IMR-90 (cell line): ENCODE measurements at regions not wholly inside any gene's neighbourhood (a gene's known extent, or its start where the extent isn't known, plus 50 kb on each side); places are given as distances from the start of the nearest gene placed in this dataset.

Experiments used
- ATAC-seq: fragments of 200-7000 bp; cut with Tn5 transposase; 2 replicates; pipeline ENCODE4 v1.9.1; 2020; ENCODE audit warnings: low read depth, mild to moderate bottlenecking, moderate library complexity
- BruUV-seq: library from RNA; stranded (reverse); fragments of 400-500 nt; replicated peaks from 2 replicates; lab custom pipeline; 2021; lab: Mats Ljungman, UMichigan
- CTCF ChIA-PET: fragments of 300-600 bp; formaldehyde crosslinking; extraction: SDS; loops from one replicate; lab custom pipeline; 2021; ENCODE audit warnings: antibody characterized with exemption; lab: Yijun Ruan, JAX
- POLR2A ChIA-PET: fragments of 300-600 bp; sonication (Branson Sonifier 250); formaldehyde crosslinking; loops from one replicate; lab custom pipeline; 2022; ENCODE audit warnings: antibody characterized with exemption; ENCODE audit not compliant: unreplicated experiment; lab: Charles Lee
- DNase-seq: peaks from one replicate; pipeline ENCODE4 v3.0.0; 2013
- H2AFZ ChIP-seq: replicated peaks from 2 replicates; pipeline ENCODE3; 2013; ENCODE audit warnings: low read length, mild to moderate bottlenecking; ENCODE audit not compliant: poor library complexity
- H2AK5ac ChIP-seq: 2 replicates; pipeline ENCODE4 v1.6.1; 2013; ENCODE audit warnings: low read depth, low read length, inconsistent platforms
- H2AK9ac ChIP-seq: replicated peaks from 2 replicates; pipeline ENCODE3; 2013; ENCODE audit warnings: mild to moderate bottlenecking, low read depth, low read length, moderate library complexity; ENCODE audit not compliant: poor library complexity
- H2BK120ac ChIP-seq: 2 replicates; pipeline ENCODE4 v1.6.1; 2013; ENCODE audit warnings: low read depth, low read length, inconsistent platforms
- H2BK15ac ChIP-seq: 3 replicates; pipeline ENCODE4 v1.6.1; 2013; ENCODE audit warnings: low read depth, low read length, inconsistent platforms
- H2BK20ac ChIP-seq: 2 replicates; pipeline ENCODE4 v1.6.1; 2013; ENCODE audit warnings: low read depth, mild to moderate bottlenecking, inconsistent platforms, low read length, moderate library complexity
- H2BK5ac ChIP-seq: 2 replicates; pipeline ENCODE4 v1.6.1; 2013; ENCODE audit warnings: mild to moderate bottlenecking, low read depth, low read length, inconsistent platforms; ENCODE audit not compliant: poor library complexity, severe bottlenecking
- H3K14ac ChIP-seq: replicated peaks from 2 replicates; pipeline ENCODE4 v1.6.1; 2013; ENCODE audit warnings: low read depth, low read length, inconsistent platforms
- H3K18ac ChIP-seq: 2 replicates; pipeline ENCODE4 v1.6.1; 2013; ENCODE audit warnings: low read depth, low read length, control low read depth
- H3K23ac ChIP-seq: 2 replicates; pipeline ENCODE4 v1.6.1; 2013; ENCODE audit warnings: low read depth, low read length, inconsistent platforms
- H3K27ac ChIP-seq: 2 replicates; pipeline ENCODE4 v1.5.1; 2013; ENCODE audit warnings: mild to moderate bottlenecking, control low read depth, low read length; ENCODE audit not compliant: insufficient read depth
- H3K27me3 ChIP-seq: 2 replicates; pipeline ENCODE4 v1.6.1; 2013; ENCODE audit warnings: low read length; ENCODE audit not compliant: control insufficient read depth, insufficient read depth
- H3K36me3 ChIP-seq: 2 replicates; pipeline ENCODE4 v1.6.1; 2013; ENCODE audit warnings: low read length, mixed read lengths; ENCODE audit not compliant: control insufficient read depth, insufficient read depth
- H3K4ac ChIP-seq: 2 replicates; pipeline ENCODE4 v1.6.1; 2013; ENCODE audit warnings: low read depth, low read length, inconsistent platforms
- H3K4me1 ChIP-seq: 2 replicates; pipeline ENCODE4 v1.6.1; 2013; ENCODE audit warnings: low read length, mixed read lengths; ENCODE audit not compliant: control insufficient read depth, insufficient read depth
- H3K4me2 ChIP-seq: 2 replicates; pipeline ENCODE4 v1.6.1; 2013; ENCODE audit warnings: low read depth, mild to moderate bottlenecking, control low read depth, low read length, moderate library complexity
- H3K4me3 ChIP-seq: 2 replicates; pipeline ENCODE4 v1.5.1; 2013; ENCODE audit warnings: low read depth, mild to moderate bottlenecking, control low read depth, low read length, moderate library complexity; ENCODE audit not compliant: insufficient read depth
- H3K56ac ChIP-seq: 2 replicates; pipeline ENCODE4 v1.6.1; 2013; ENCODE audit warnings: low read length, inconsistent platforms; ENCODE audit not compliant: insufficient read depth; ENCODE audit errors: extremely low read depth
- H3K79me1 ChIP-seq, 2 experiments: 2 replicates each; pipeline ENCODE4 v1.6.1; 2013; ENCODE audit warnings: low read length in 2 of 2, inconsistent platforms in 1 of 2, low read depth in 1 of 2
- H3K9ac ChIP-seq: 2 replicates; pipeline ENCODE4 v1.6.1; 2013; ENCODE audit warnings: low read depth, low read length, control low read depth
- H3K9me1 ChIP-seq: 2 replicates; pipeline ENCODE4 v1.6.1; 2013; ENCODE audit warnings: low read length, inconsistent platforms; ENCODE audit not compliant: insufficient read depth
- H3K9me3 ChIP-seq: 2 replicates; pipeline ENCODE4 v1.6.1; 2013; ENCODE audit warnings: low read length; ENCODE audit not compliant: control insufficient read depth, insufficient read depth
- H4K20me1 ChIP-seq: 2 replicates; pipeline ENCODE4 v1.6.1; 2013; ENCODE audit warnings: low read length, inconsistent platforms; ENCODE audit not compliant: insufficient read depth
- H4K5ac ChIP-seq: 2 replicates; pipeline ENCODE4 v1.6.1; 2013; ENCODE audit warnings: mild to moderate bottlenecking, low read depth, low read length, control low read depth
- H4K8ac ChIP-seq, 2 experiments: 2 replicates each; pipeline ENCODE4 v1.6.1; 2013; ENCODE audit warnings: low read depth in 2 of 2, low read length in 2 of 2, control low read depth in 1 of 2, inconsistent platforms in 1 of 2
- H4K91ac ChIP-seq: 2 replicates; pipeline ENCODE4 v1.6.1; 2013; ENCODE audit warnings: low read depth, low read length, inconsistent platforms; ENCODE audit not compliant: insufficient read depth
- BHLHE40 ChIP-seq: fragments of 150-350 bp; IDR thresholded peaks from 2 replicates; pipeline ENCODE4 v1.6.1; 2016; ENCODE audit warnings: mild to moderate bottlenecking, low read depth, low read length
- CTCF ChIP-seq: conservative IDR thresholded peaks from 2 replicates; pipeline ENCODE4 v1.5.1; 2012; ENCODE audit warnings: mild to moderate bottlenecking, low read depth, low read length, improper control_type of control experiment
- POLR2A ChIP-seq: IDR thresholded peaks from 2 replicates; pipeline ENCODE4 v1.6.1; 2012; ENCODE audit warnings: mild to moderate bottlenecking, low read depth, low read length
- RAD21 ChIP-seq: IDR thresholded peaks from 2 replicates; pipeline ENCODE4 v1.6.1; 2012; ENCODE audit warnings: low read length, improper control_type of control experiment
- WGBS, 2 experiments: methylation state at CpG; one replicate each; pipeline versions ENCODE4 v1.1.5 to v1.1.7; 2013; ENCODE audit warnings: missing lambda C conversion rate in 2 of 2; ENCODE audit not compliant: insufficient read length in 1 of 2; ENCODE audit errors: extremely low coverage in 2 of 2; 5-methylcytosine and 5-hydroxymethylcytosine counted together
- dilution Hi-C: fragments of 300-500 bp; cut with HindIII; formaldehyde crosslinking; loops from one replicate; pipeline ENCODE4 v1.14.3; 2018; ENCODE audit warnings: low sequenced_read_pairs; ENCODE audit not compliant: unreplicated experiment
- in situ Hi-C: fragments of 300-500 bp; cut with MboI; formaldehyde crosslinking; loops from 3 replicates; pipeline ENCODE4 v1.14.3; 2019; ENCODE audit warnings: low sequenced_read_pairs, inconsistent platforms, mixed read lengths
- intact Hi-C: fragments of 100-400 bp; cut with micrococcal nuclease; formaldehyde crosslinking; loops from 2 replicates; pipeline ENCODE4 v1.10.0; 2022

GRCh38 chr14:47763188-47763854 is 87.9 kb upstream of the MDGA2 start:
- H2AK5ac ChIP-seq, result no peak overlapping the region
- TF ChIP-seq POLR2A (no peak), CTCF (no peak), RAD21 (no peak), BHLHE40 (no peak)
- H4K20me1 ChIP-seq, result no peaks in the 10 kb centered on the region
- H3K18ac ChIP-seq, result no peak overlapping the region
- intact Hi-C loops (no loop called here), in situ Hi-C loops (no loop called here), dilution Hi-C loops (no loop called here)
- WGBS, 2 experiments, result no CpG with 5 or more reads among the region's 2 CpGs
- H2BK15ac ChIP-seq, result no peak overlapping the region
- H3K4me2 ChIP-seq, result no peak overlapping the region
- ATAC-seq, result no peak
- H3K9ac ChIP-seq, result no peak overlapping the region
- H3K56ac ChIP-seq, result no peak overlapping the region
- no peak overlapping the region for H3K27ac ChIP-seq
- ChIA-PET CTCF (no interaction called here), POLR2A (no interaction called here)
- H2AFZ ChIP-seq, result no peak overlapping the region
- H3K9me3 ChIP-seq, result 0 out of 2 replicates have a peak, but pooled peaks cover 6% of the 10 kb centered on the region
- no TSS peak for BruUV-seq
- H3K27me3 ChIP-seq, result no peaks in the 10 kb centered on the region
- no peak overlapping the region for H4K91ac ChIP-seq
- H4K5ac ChIP-seq, result no peak overlapping the region
- no peak for DNase-seq
- H3K23ac ChIP-seq, result no peak overlapping the region
- no peaks in the 10 kb centered on the region for H3K9me1 ChIP-seq
- no peak overlapping the region for H3K4ac ChIP-seq
- H3K36me3 ChIP-seq, result no peaks in the 10 kb centered on the region
- no peak overlapping the region for H2BK120ac ChIP-seq
- no peak overlapping the region for H2BK5ac ChIP-seq
- H2BK20ac ChIP-seq, result no peak overlapping the region
- no peak overlapping the region for H3K14ac ChIP-seq
- H3K4me3 ChIP-seq, result no peak overlapping the region
- no peaks in the 10 kb centered on the region for H3K4me1 ChIP-seq
- H3K79me1 ChIP-seq, result no peaks in the 10 kb centered on the region
- H2AK9ac ChIP-seq, result no peak overlapping the region
- no peak overlapping the region for H4K8ac ChIP-seq
